ENCODE measurements at regions not wholly inside any gene's neighbourhood (a gene's known extent, or its start where the extent isn't known, plus 50 kb on each side); places are given as distances from the start of the nearest gene placed in this dataset.

- Histone ChIP-seq H3K4me3 (replicated peaks; ENCODE audit: insufficient read depth, low read length) (no peak overlapping the region), H3K27me3 (ENCODE audit: insufficient read depth, poor library complexity, severe bottlenecking) (no peaks in the 10 kb centered on the region), H3K27ac (replicated peaks) (no peak overlapping the region)
- DNase-seq (ENCODE audit: low read depth in 1 of 2, low spot score in 1 of 2): no peak
- TF ChIP-seq REST (IDR thresholded peaks at IDR 0.05; ENCODE audit: insufficient replicate concordance, low read depth) (no peak), POLR2AphosphoS5 (IDR thresholded peaks at IDR 0.05; ENCODE audit: low read depth) (no peak), CTCF (IDR thresholded peaks at IDR 0.05; ENCODE audit: insufficient read depth, low read length) (no peak), GABPA (IDR thresholded peaks at IDR 0.05; ENCODE audit: low read depth) (no peak), SPI1 (IDR thresholded peaks at IDR 0.05; ENCODE audit: borderline replicate concordance, low read depth) (no peak)
Observed at GRCh38 chr3:44048196-44048924, 193.3 kb upstream of the TOPAZ1 start.

GRCh38 chr3:44048949-44049348, 192.7 kb upstream of the TOPAZ1 start:
- DNase-seq (ENCODE audit: low read depth in 1 of 2, low spot score in 1 of 2): no peak
- H3K27ac ChIP-seq (replicated peaks): no peak overlapping the region
- TF ChIP-seq REST (IDR thresholded peaks at IDR 0.05; ENCODE audit: insufficient replicate concordance, low read depth): no peak
- no peak for TF ChIP-seq SPI1 (IDR thresholded peaks at IDR 0.05; ENCODE audit: borderline replicate concordance, low read depth)
- TF ChIP-seq GABPA (IDR thresholded peaks at IDR 0.05; ENCODE audit: low read depth): no peak
- TF ChIP-seq POLR2AphosphoS5 (IDR thresholded peaks at IDR 0.05; ENCODE audit: low read depth): no peak
- TF ChIP-seq CTCF (IDR thresholded peaks at IDR 0.05; ENCODE audit: insufficient read depth, low read length): no peak

GRCh38 chr3:44050101-44050500, 191.6 kb upstream of the TOPAZ1 start:
- no peak overlapping the region for H3K4me3 ChIP-seq (replicated peaks; ENCODE audit: insufficient read depth, low read length)
- DNase-seq (ENCODE audit: low read depth in 1 of 2, low spot score in 1 of 2): no peak
- no peak overlapping the region for H3K27ac ChIP-seq (replicated peaks)
- TF ChIP-seq GABPA (IDR thresholded peaks at IDR 0.05; ENCODE audit: low read depth) (no peak), POLR2AphosphoS5 (IDR thresholded peaks at IDR 0.05; ENCODE audit: low read depth) (no peak), SPI1 (IDR thresholded peaks at IDR 0.05; ENCODE audit: borderline replicate concordance, low read depth) (no peak), CTCF (IDR thresholded peaks at IDR 0.05; ENCODE audit: insufficient read depth, low read length) (no peak)
- no peaks in the 10 kb centered on the region for H3K27me3 ChIP-seq (ENCODE audit: insufficient read depth, poor library complexity, severe bottlenecking)

More at GRCh38 chr3:44048949-44049348, 192.7 kb upstream of the TOPAZ1 start:
- Histone ChIP-seq H3K4me3 (replicated peaks; ENCODE audit: insufficient read depth, low read length) (no peak overlapping the region), H3K27me3 (ENCODE audit: insufficient read depth, poor library complexity, severe bottlenecking) (no peaks in the 10 kb centered on the region)

All from HL-60 (cell line).